Breast epithelium (tissue), 4 donors: ENCODE measurements at regions not wholly inside any gene's neighbourhood (a gene's known extent, or its start where the extent isn't known, plus 50 kb on each side); places are given as distances from the start of the nearest gene placed in this dataset.

Source experiments
- DNase-seq, 2 donors: peaks; one replicate each; pipeline ENCODE4 v3.0.0-alpha.2; 2019; ENCODE audit warnings: low spot score in 2 of 2
- H3K27ac ChIP-seq, 2 donors: fragments of 200-600 bp; sonication (generic) in 1 of 2; one replicate each; pipeline ENCODE4 v1.5.1; 2016 to 2019; ENCODE audit warnings: mild to moderate bottlenecking in 1 of 2
- H3K27me3 ChIP-seq, 2 donors: fragments of 200-600 bp; sonication (generic) in 1 of 2; one replicate each; pipeline versions ENCODE4 v1.5.1 to v1.6.0; 2017 to 2019; ENCODE audit warnings: control low read depth in 1 of 2, mild to moderate bottlenecking in 1 of 2
- H3K36me3 ChIP-seq: fragments of 200-600 bp; one replicate; pipeline ENCODE4 v1.5.1; 2019
- H3K4me1 ChIP-seq, 2 donors: fragments of 200-600 bp; sonication (generic); one replicate each; pipeline ENCODE4 v1.5.1; 2016 to 2019; ENCODE audit warnings: control low read depth in 1 of 2
- H3K4me3 ChIP-seq, 3 donors: fragments of 200-600 bp; sonication (generic); 1 replicate in 2 of 3; 2 replicates in 1 of 3; pipeline ENCODE4 v1.5.1; 2016 to 2019; ENCODE audit warnings: mild to moderate bottlenecking in 3 of 3, moderate library complexity in 2 of 3
- H3K9me3 ChIP-seq, 2 donors: fragments of 200-600 bp; sonication (generic) in 1 of 2; one replicate each; pipeline ENCODE4 v1.5.1; 2016 to 2019; ENCODE audit warnings: control low read depth in 1 of 2
- POLR2A ChIP-seq: fragments of 450-650 bp; IDR thresholded peaks from one replicate; pipeline ENCODE4 v1.6.1; 2016; ENCODE audit warnings: antibody characterized with exemption, mild to moderate bottlenecking, moderate library complexity
- POLR2AphosphoS5 ChIP-seq, 3 donors: sonication (generic); formaldehyde crosslinking; IDR thresholded peaks; one replicate each; pipeline ENCODE4 v1.6.1; 2017; ENCODE audit warnings: antibody characterized with exemption in 3 of 3
- intact Hi-C: fragments of 100-400 bp; cut with DNase I; formaldehyde crosslinking; loops from one replicate; pipeline ENCODE4 v1.15.1; 2023; ENCODE audit warnings: low total_unique reads
- TF ChIP-seq, protein P1 (sequence below), 3 donors: fragments of 450-650 bp; IDR thresholded peaks; one replicate each; pipeline ENCODE4 v1.5.1; 2016 to 2017; ENCODE audit warnings: antibody characterized with exemption in 3 of 3, mild to moderate bottlenecking in 3 of 3, moderate library complexity in 3 of 3

GRCh38 chr9:28930766-28931165 lies 1357.5 kb upstream of the C9orf72 start:
- intact Hi-C loops: loop anchor here (5.0 kb wide), 1 partner anchor 42 kb away; no protein-coding TSS in a partner anchor
- H3K27ac ChIP-seq: no peak overlapping the region
- no peaks in the 10 kb centered on the region for H3K36me3 ChIP-seq
- no peaks in the 10 kb centered on the region for H3K9me3 ChIP-seq
- H3K4me1 ChIP-seq: no peaks in the 10 kb centered on the region
- no peaks in the 10 kb centered on the region for H3K27me3 ChIP-seq
- H3K4me3 ChIP-seq: no peak overlapping the region
- TF ChIP-seq POLR2AphosphoS5 (IDR thresholded peaks at IDR 0.05) (no peak), POLR2A (no peak)
- TF ChIP-seq, protein P1, sequence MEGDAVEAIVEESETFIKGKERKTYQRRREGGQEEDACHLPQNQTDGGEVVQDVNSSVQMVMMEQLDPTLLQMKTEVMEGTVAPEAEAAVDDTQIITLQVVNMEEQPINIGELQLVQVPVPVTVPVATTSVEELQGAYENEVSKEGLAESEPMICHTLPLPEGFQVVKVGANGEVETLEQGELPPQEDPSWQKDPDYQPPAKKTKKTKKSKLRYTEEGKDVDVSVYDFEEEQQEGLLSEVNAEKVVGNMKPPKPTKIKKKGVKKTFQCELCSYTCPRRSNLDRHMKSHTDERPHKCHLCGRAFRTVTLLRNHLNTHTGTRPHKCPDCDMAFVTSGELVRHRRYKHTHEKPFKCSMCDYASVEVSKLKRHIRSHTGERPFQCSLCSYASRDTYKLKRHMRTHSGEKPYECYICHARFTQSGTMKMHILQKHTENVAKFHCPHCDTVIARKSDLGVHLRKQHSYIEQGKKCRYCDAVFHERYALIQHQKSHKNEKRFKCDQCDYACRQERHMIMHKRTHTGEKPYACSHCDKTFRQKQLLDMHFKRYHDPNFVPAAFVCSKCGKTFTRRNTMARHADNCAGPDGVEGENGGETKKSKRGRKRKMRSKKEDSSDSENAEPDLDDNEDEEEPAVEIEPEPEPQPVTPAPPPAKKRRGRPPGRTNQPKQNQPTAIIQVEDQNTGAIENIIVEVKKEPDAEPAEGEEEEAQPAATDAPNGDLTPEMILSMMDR (IDR thresholded peaks at IDR 0.05): no peak
- DNase-seq: no peak

DNA sequence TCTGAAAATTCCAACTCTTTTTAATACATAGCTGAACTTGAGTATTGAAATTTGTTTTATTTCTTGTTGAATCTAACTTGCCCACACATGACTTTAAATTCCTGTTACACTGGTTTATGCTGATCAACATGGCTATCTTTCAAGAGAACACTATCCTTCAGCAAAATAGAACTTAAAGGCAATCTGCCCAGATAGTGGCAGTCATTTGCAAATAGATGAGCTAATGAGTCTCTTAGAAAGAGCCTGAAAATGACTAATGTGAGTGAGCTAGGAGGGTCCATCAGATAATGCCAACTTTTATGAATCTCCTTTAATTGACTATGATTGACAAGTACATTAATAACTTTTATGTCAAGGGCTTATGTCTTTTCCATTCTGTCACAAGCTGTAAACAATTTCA lies 1360.8 kb upstream of the C9orf72 start:
- H3K27me3 ChIP-seq: no peaks in the 10 kb centered on the region
- H3K4me1 ChIP-seq: no peaks in the 10 kb centered on the region
- TF ChIP-seq POLR2AphosphoS5 (IDR thresholded peaks at IDR 0.05) (no peak), POLR2A (no peak)
- TF ChIP-seq, protein P1 (IDR thresholded peaks at IDR 0.05): no peak
- no peak for DNase-seq
- no peak overlapping the region for H3K27ac ChIP-seq
- no peak overlapping the region for H3K4me3 ChIP-seq
- H3K9me3 ChIP-seq: no peaks in the 10 kb centered on the region
- no peaks in the 10 kb centered on the region for H3K36me3 ChIP-seq
- intact Hi-C loops: loop anchor here (5.0 kb wide), 1 partner anchor 38 kb away; no protein-coding TSS in a partner anchor

DNA sequence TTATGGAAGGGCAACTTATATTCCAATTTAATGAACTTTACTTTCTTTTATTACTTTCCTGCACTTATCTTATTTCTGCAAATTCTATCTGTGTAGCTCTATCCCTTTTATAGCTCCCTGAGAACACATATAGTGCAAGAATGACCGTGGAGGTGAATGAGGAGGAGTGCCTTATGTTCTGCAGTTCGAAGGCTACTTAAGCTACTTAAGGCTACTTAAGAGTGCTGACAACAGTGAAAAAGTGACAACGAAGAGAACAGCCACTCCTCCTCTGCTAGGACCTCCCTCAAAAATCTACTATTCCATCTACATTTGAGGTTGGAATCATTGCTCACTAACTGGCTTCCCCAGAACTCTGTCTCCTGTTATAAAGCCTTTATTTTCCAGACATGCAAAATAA lies 1365.7 kb upstream of the C9orf72 start:
- no peak for DNase-seq
- H3K27ac ChIP-seq: no peak overlapping the region
- H3K4me1 ChIP-seq: no peaks in the 10 kb centered on the region
- no peaks in the 10 kb centered on the region for H3K9me3 ChIP-seq
- no peaks in the 10 kb centered on the region for H3K36me3 ChIP-seq
- TF ChIP-seq, protein P1 (IDR thresholded peaks at IDR 0.05): no peak
- TF ChIP-seq POLR2A: no peak
- no peak for TF ChIP-seq POLR2AphosphoS5 (IDR thresholded peaks at IDR 0.05)
- no peaks in the 10 kb centered on the region for H3K27me3 ChIP-seq
- intact Hi-C loops: no loop called here
- H3K4me3 ChIP-seq: no peak overlapping the region

- TF ChIP-seq POLR2AphosphoS5 (IDR thresholded peaks at IDR 0.05): no peak
- TF ChIP-seq, protein P1 (IDR thresholded peaks at IDR 0.05): no peak
- TF ChIP-seq POLR2A: no peak
- H3K27me3 ChIP-seq: no peaks in the 10 kb centered on the region
These were observed 1368.6 kb upstream of the C9orf72 start for GRCh38 chr9:28941856-28942255.

DNA sequence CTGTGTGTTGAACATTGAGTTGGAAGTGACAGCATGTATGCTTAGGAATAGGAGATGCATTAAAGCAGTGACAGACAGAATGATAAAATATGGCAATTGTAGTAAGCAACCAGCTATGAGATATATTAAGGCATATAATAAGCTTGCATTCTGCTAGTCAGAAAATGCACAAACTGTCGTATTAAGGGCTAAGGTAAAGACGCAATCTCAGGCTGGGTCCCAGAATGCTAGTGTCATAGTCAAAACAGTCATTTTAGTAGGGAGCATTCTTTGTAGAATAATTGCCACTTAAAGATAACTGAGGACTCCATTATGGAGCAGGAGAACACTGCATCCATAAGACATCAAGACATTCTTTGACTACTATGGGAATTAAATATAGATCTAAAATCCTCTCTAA lies 1369.7 kb upstream of the C9orf72 start:
- intact Hi-C loops: no loop called here
- no peaks in the 10 kb centered on the region for H3K4me1 ChIP-seq
- H3K9me3 ChIP-seq: no peaks in the 10 kb centered on the region
- H3K36me3 ChIP-seq: no peaks in the 10 kb centered on the region
- no peak overlapping the region for H3K27ac ChIP-seq
- no peak overlapping the region for H3K4me3 ChIP-seq
- no peaks in the 10 kb centered on the region for H3K27me3 ChIP-seq
- TF ChIP-seq POLR2A (no peak), POLR2AphosphoS5 (IDR thresholded peaks at IDR 0.05) (no peak)
- TF ChIP-seq, protein P1 (IDR thresholded peaks at IDR 0.05): no peak
- no peak for DNase-seq

More at GRCh38 chr9:28941856-28942255, 1368.6 kb upstream of the C9orf72 start:
- Histone ChIP-seq H3K4me3 (no peak overlapping the region), H3K9me3 (no peaks in the 10 kb centered on the region), H3K36me3 (no peaks in the 10 kb centered on the region), H3K27ac (no peak overlapping the region), H3K4me1 (no peaks in the 10 kb centered on the region)
- intact Hi-C loops: no loop called here
- DNase-seq: no peak
